Subcutaneous abdominal adipose tissue (tissue), 5 donors: ENCODE measurements at regions not wholly inside any gene's neighbourhood (a gene's known extent, or its start where the extent isn't known, plus 50 kb on each side); places are given as distances from the start of the nearest gene placed in this dataset.
"Not testable (repeated sequence)": the region's sequence is repeated elsewhere in the genome, so short reads cannot be mapped to it uniquely, and the experiment has no call there.

Experiments used
- H3K27ac ChIP-seq: one replicate; pipeline ENCODE4 v1.7.0; 2013; ENCODE audit warnings: low read depth, mild to moderate bottlenecking, inconsistent platforms, low read length, moderate library complexity
- H3K27me3 ChIP-seq, 5 donors: one replicate each; pipeline ENCODE4 v1.7.0; 2013; ENCODE audit warnings: low read length in 5 of 5, inconsistent platforms in 1 of 5; ENCODE audit not compliant: control insufficient read depth in 5 of 5, insufficient read depth in 4 of 5
- H3K36me3 ChIP-seq, 5 donors: one replicate each; pipeline ENCODE4 v1.7.0; 2013; ENCODE audit warnings: low read length in 5 of 5; ENCODE audit not compliant: control insufficient read depth in 5 of 5, insufficient read depth in 5 of 5
- H3K4me1 ChIP-seq, 5 donors: one replicate each; pipeline ENCODE4 v1.7.0; 2013; ENCODE audit warnings: low read length in 5 of 5, mild to moderate bottlenecking in 3 of 5, moderate library complexity in 1 of 5; ENCODE audit not compliant: control insufficient read depth in 5 of 5, insufficient read depth in 5 of 5
- H3K4me3 ChIP-seq, 5 donors: one replicate each; pipeline ENCODE4 v1.7.0; 2013; ENCODE audit warnings: low read length in 5 of 5, low read depth in 1 of 5
- H3K9ac ChIP-seq, 5 donors: one replicate each; pipeline ENCODE4 v1.7.0; 2013; ENCODE audit warnings: low read length in 5 of 5, mild to moderate bottlenecking in 4 of 5, moderate library complexity in 3 of 5
- H3K9me3 ChIP-seq, 5 donors: one replicate each; pipeline ENCODE4 v1.7.0; 2013; ENCODE audit warnings: low read length in 5 of 5; ENCODE audit not compliant: control insufficient read depth in 5 of 5
- donor health status: healthy.
- donor health status: healthy.
- donor health status: healthy.
- donor health status: healthy.
- donor health status: healthy.

GRCh38 chr1:200258447-200259375, 151.1 kb downstream of the ZNF281 start:
- Histone ChIP-seq H3K9ac (no peak overlapping the region), H3K36me3 (no peaks in the 10 kb centered on the region), H3K4me3 (no peak overlapping the region), H3K9me3 (no peaks in the 10 kb centered on the region), H3K27me3 (no peaks in the 10 kb centered on the region), H3K27ac (no peak overlapping the region), H3K4me1 (no peaks in the 10 kb centered on the region)

- Histone ChIP-seq H3K27ac (no peak overlapping the region), H3K36me3 (no peaks in the 10 kb centered on the region), H3K27me3 (no peaks in the 10 kb centered on the region), H3K4me3 (no peak overlapping the region), H3K9ac (no peak overlapping the region), H3K4me1 (no peaks in the 10 kb centered on the region), H3K9me3 (no peaks in the 10 kb centered on the region)
These were observed 152.6 kb downstream of the ZNF281 start for GRCh38 chr1:200257235-200257634.

GRCh38 chr1:200254602-200255001, 155.2 kb downstream of the ZNF281 start:
- H3K4me3 ChIP-seq, H3K27me3 ChIP-seq, H3K4me1 ChIP-seq, H3K9me3 ChIP-seq, H3K9ac ChIP-seq, H3K36me3 ChIP-seq, H3K27ac ChIP-seq: not testable (repeated sequence)

GRCh38 chr1:200253774-200254495, 155.9 kb downstream of the ZNF281 start:
- Histone ChIP-seq H3K36me3 (no peaks in the 10 kb centered on the region), H3K27me3 (no peaks in the 10 kb centered on the region), H3K27ac (no peak overlapping the region), H3K9ac (no peak overlapping the region), H3K4me1 (peaks cover 0 to 6% (median 0%) of the 10 kb centered on the region in 5 donors), H3K4me3 (no peak overlapping the region), H3K9me3 (no peaks in the 10 kb centered on the region)

GRCh38 chr1:200252531-200252930, 157.3 kb downstream of the ZNF281 start:
- no peak overlapping the region for H3K4me3 ChIP-seq
- no peak overlapping the region for H3K27ac ChIP-seq
- H3K27me3 ChIP-seq, result peaks cover 0 to 4% (median 0%) of the 10 kb centered on the region in 5 donors
- H3K9me3 ChIP-seq, result no peaks in the 10 kb centered on the region
- H3K4me1 ChIP-seq, result peaks cover 0 to 6% (median 0%) of the 10 kb centered on the region in 5 donors
- H3K9ac ChIP-seq, result no peak overlapping the region
- H3K36me3 ChIP-seq, result no peaks in the 10 kb centered on the region

- Histone ChIP-seq H3K4me3 (no peak overlapping the region), H3K9ac (no peak overlapping the region), H3K4me1 (peaks cover 0 to 7% (median 0%) of the 10 kb centered on the region in 5 donors), H3K36me3 (no peaks in the 10 kb centered on the region), H3K9me3 (no peaks in the 10 kb centered on the region), H3K27me3 (peaks cover 0 to 6% (median under 1%) of the 10 kb centered on the region in 5 donors), H3K27ac (no peak overlapping the region)
These were observed 159.4 kb downstream of the ZNF281 start for GRCh38 chr1:200250469-200250868.

- Histone ChIP-seq H3K27me3 (peaks cover 0 to 6% (median 4%) of the 10 kb centered on the region in 5 donors), H3K4me3 (no peak overlapping the region), H3K9me3 (no peaks in the 10 kb centered on the region), H3K36me3 (no peaks in the 10 kb centered on the region), H3K27ac (no peak overlapping the region), H3K4me1 (peaks cover 0 to 11% (median 0%) of the 10 kb centered on the region in 5 donors), H3K9ac (no peak overlapping the region)
These were observed 161.3 kb downstream of the ZNF281 start for GRCh38 chr1:200248541-200248940.

- no peak overlapping the region for H3K27ac ChIP-seq
- no peaks in the 10 kb centered on the region for H3K36me3 ChIP-seq
- H3K27me3 ChIP-seq, result peaks cover 0 to 6% (median 4%) of the 10 kb centered on the region in 5 donors
- H3K9me3 ChIP-seq, result no peaks in the 10 kb centered on the region
- peaks cover 0 to 18% (median 5%) of the 10 kb centered on the region in 5 donors for H3K4me1 ChIP-seq
- H3K9ac ChIP-seq, result no peak overlapping the region
- H3K4me3 ChIP-seq, result no peak overlapping the region
These were observed 162.3 kb downstream of the ZNF281 start for GRCh38 chr1:200247518-200247917.

- Histone ChIP-seq H3K27me3 (peaks cover 0 to 6% (median 4%) of the 10 kb centered on the region in 5 donors), H3K36me3 (no peaks in the 10 kb centered on the region), H3K9me3 (no peaks in the 10 kb centered on the region), H3K4me1 (peaks cover 2 to 34% (median 10%) of the 10 kb centered on the region in 5 donors), H3K4me3 (no peak overlapping the region), H3K27ac (no peak overlapping the region), H3K9ac (no peak overlapping the region)
These were observed 164.4 kb downstream of the ZNF281 start for GRCh38 chr1:200245473-200245872.

GRCh38 chr1:200243042-200243437, 166.8 kb downstream of the ZNF281 start:
- peak overlapping the region; percentile 78 for H3K27ac ChIP-seq
- no peaks in the 10 kb centered on the region for H3K36me3 ChIP-seq
- no peaks in the 10 kb centered on the region for H3K9me3 ChIP-seq
- peaks cover 2 to 37% (median 10%) of the 10 kb centered on the region in 5 donors for H3K4me1 ChIP-seq
- H3K4me3 ChIP-seq, result peak overlapping the region in 2 of 5 donors; percentile 14 to 18
- H3K27me3 ChIP-seq, result peaks cover 0 to 6% (median 4%) of the 10 kb centered on the region in 5 donors
- H3K9ac ChIP-seq, result no peak overlapping the region
